Vagina (tissue), 2 donors: ENCODE measurements at regions not wholly inside any gene's neighbourhood (a gene's known extent, or its start where the extent isn't known, plus 50 kb on each side); places are given as distances from the start of the nearest gene placed in this dataset.

Source experiments
- POLR2A ChIP-seq, 2 donors: fragments of 450-650 bp; IDR thresholded peaks; one replicate each; pipeline ENCODE4 v1.6.1; 2017; ENCODE audit warnings: antibody characterized with exemption in 2 of 2, mild to moderate bottlenecking in 2 of 2, moderate library complexity in 2 of 2
- TF ChIP-seq, protein P1 (sequence below), 3 experiments: fragments of 450-650 bp in 2 of 3; fragments of 200-600 bp in 1 of 3; sonication (generic) in 1 of 3; IDR thresholded peaks; one replicate each; pipeline ENCODE4 v1.5.1; 2017 to 2019; ENCODE audit warnings: antibody characterized with exemption in 3 of 3, mild to moderate bottlenecking in 2 of 3, moderate library complexity in 2 of 3

DNA sequence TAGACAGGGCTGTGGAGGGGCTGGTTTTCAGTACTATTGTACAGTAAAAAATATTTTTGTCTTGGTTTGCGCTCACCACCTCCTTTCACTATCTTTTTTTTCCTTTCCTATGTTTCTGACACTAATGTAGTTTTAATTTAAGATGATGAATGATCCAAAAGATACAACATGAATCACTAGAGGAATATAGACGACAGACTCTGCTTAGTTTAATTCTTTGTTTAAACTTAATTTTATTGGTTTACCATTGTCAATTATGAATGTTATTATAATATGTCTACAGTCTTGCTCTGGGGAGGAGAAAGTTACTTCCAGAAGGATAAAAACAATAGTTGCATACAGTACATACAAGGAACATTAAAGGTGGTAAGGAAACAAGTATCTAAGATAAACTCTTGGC lies 682.4 kb upstream of the ADGRL4 start:
- TF ChIP-seq, protein P1, sequence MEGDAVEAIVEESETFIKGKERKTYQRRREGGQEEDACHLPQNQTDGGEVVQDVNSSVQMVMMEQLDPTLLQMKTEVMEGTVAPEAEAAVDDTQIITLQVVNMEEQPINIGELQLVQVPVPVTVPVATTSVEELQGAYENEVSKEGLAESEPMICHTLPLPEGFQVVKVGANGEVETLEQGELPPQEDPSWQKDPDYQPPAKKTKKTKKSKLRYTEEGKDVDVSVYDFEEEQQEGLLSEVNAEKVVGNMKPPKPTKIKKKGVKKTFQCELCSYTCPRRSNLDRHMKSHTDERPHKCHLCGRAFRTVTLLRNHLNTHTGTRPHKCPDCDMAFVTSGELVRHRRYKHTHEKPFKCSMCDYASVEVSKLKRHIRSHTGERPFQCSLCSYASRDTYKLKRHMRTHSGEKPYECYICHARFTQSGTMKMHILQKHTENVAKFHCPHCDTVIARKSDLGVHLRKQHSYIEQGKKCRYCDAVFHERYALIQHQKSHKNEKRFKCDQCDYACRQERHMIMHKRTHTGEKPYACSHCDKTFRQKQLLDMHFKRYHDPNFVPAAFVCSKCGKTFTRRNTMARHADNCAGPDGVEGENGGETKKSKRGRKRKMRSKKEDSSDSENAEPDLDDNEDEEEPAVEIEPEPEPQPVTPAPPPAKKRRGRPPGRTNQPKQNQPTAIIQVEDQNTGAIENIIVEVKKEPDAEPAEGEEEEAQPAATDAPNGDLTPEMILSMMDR (IDR thresholded peaks at IDR 0.05) = no peak
- no peak for TF ChIP-seq POLR2A (IDR thresholded peaks at IDR 0.05)
